ENCODE measurements at regions not wholly inside any gene's neighbourhood (a gene's known extent, or its start where the extent isn't known, plus 50 kb on each side); places are given as distances from the start of the nearest gene placed in this dataset.

DNA sequence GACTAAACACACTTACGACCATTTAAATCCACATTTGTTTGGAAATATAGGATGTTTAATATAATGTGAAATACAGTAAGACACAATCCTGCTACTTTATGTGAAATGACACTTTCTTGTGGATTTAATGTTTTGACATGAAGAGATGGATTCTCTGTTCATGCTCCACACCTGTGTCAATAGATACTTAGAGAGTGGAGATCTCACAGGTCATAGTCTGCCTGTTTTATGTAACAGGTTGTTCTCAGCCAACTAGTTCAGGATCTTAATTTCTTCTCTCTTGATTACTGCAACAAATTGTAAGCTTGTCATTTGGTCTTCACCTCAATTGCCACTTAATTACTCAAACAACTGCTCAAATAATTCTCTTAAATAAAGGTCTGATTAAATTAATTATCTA is 1621.2 kb downstream of the PCDH7 start:
- TF ChIP-seq, protein P1, sequence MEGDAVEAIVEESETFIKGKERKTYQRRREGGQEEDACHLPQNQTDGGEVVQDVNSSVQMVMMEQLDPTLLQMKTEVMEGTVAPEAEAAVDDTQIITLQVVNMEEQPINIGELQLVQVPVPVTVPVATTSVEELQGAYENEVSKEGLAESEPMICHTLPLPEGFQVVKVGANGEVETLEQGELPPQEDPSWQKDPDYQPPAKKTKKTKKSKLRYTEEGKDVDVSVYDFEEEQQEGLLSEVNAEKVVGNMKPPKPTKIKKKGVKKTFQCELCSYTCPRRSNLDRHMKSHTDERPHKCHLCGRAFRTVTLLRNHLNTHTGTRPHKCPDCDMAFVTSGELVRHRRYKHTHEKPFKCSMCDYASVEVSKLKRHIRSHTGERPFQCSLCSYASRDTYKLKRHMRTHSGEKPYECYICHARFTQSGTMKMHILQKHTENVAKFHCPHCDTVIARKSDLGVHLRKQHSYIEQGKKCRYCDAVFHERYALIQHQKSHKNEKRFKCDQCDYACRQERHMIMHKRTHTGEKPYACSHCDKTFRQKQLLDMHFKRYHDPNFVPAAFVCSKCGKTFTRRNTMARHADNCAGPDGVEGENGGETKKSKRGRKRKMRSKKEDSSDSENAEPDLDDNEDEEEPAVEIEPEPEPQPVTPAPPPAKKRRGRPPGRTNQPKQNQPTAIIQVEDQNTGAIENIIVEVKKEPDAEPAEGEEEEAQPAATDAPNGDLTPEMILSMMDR (IDR thresholded peaks at IDR 0.05) = no peak
- TF ChIP-seq EZH2 (IDR thresholded peaks at IDR 0.05) = no peak
- TF ChIP-seq EZH2phosphoT487 (IDR thresholded peaks at IDR 0.05) = no peak

Measured in neural progenitor cell (in vitro differentiated cells).